ENCODE measurements at regions not wholly inside any gene's neighbourhood (a gene's known extent, or its start where the extent isn't known, plus 50 kb on each side); places are given as distances from the start of the nearest gene placed in this dataset.

- in situ Hi-C loops (cut with HindIII; ENCODE audit: low pct_ligation_motif_present, low sequenced_read_pairs), result no loop called here
- Histone ChIP-seq H3K27ac (no peak overlapping the region), H3K4me3 (ENCODE audit: low read depth, low read length) (no peak overlapping the region), H3K27me3 (replicated peaks) (no peaks in the 10 kb centered on the region), H3K36me3 (replicated peaks) (no peaks in the 10 kb centered on the region)
- DNase-seq, result no peak
- no peak for TF ChIP-seq CTCF (IDR thresholded peaks at IDR 0.05; ENCODE audit: low read depth, low read length, missing control alignments)
Observed at GRCh38 chr1:101723415-101723814, 273.3 kb downstream of the OLFM3 start.

- in situ Hi-C loops (cut with HindIII; ENCODE audit: low pct_ligation_motif_present, low sequenced_read_pairs), result no loop called here
- Histone ChIP-seq H3K27ac (no peak overlapping the region), H3K36me3 (replicated peaks) (no peaks in the 10 kb centered on the region), H3K27me3 (replicated peaks) (no peaks in the 10 kb centered on the region), H3K4me3 (ENCODE audit: low read depth, low read length) (no peak overlapping the region)
- TF ChIP-seq CTCF (IDR thresholded peaks at IDR 0.05; ENCODE audit: low read depth, low read length, missing control alignments), result no peak
- no peak for DNase-seq
Observed at GRCh38 chr1:101728029-101728428, 268.7 kb downstream of the OLFM3 start.

DNA sequence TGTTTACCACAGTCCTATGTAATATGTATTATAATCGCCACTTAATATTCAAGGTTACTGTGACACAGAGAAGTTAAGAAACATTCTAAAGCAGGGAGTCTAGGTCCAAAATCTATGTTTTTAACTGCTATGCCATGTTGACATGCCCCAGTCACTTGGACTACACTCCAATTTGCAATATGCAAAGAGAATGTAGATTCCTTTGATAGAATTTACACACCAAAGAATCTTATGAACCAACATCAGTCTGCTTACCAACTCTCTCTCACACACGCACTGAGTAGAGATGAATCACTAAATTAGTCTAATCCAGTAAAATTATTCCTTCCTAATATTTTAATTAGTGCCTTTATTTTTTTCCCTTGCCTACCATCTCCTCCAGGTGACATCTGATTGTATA, 266.2 kb downstream of the OLFM3 start:
- no peak overlapping the region for H3K27ac ChIP-seq
- H3K27me3 ChIP-seq (replicated peaks), result no peaks in the 10 kb centered on the region

GRCh38 chr1:101732261-101732660, 264.5 kb downstream of the OLFM3 start:
- no peak overlapping the region for H3K27ac ChIP-seq
- H3K36me3 ChIP-seq (replicated peaks), result no peaks in the 10 kb centered on the region
- H3K27me3 ChIP-seq (replicated peaks), result no peaks in the 10 kb centered on the region
- DNase-seq, result no peak
- TF ChIP-seq CTCF (IDR thresholded peaks at IDR 0.05; ENCODE audit: low read depth, low read length, missing control alignments), result no peak
- H3K4me3 ChIP-seq (ENCODE audit: low read depth, low read length), result no peak overlapping the region
- in situ Hi-C loops (cut with HindIII; ENCODE audit: low pct_ligation_motif_present, low sequenced_read_pairs), result no loop called here

More for the DNA sequence above, 266.2 kb downstream of the OLFM3 start:
- Histone ChIP-seq H3K36me3 (replicated peaks) (no peaks in the 10 kb centered on the region), H3K4me3 (ENCODE audit: low read depth, low read length) (no peak overlapping the region)
- in situ Hi-C loops (cut with HindIII; ENCODE audit: low pct_ligation_motif_present, low sequenced_read_pairs), result no loop called here
- no peak for DNase-seq
- TF ChIP-seq CTCF (IDR thresholded peaks at IDR 0.05; ENCODE audit: low read depth, low read length, missing control alignments), result no peak

GRCh38 chr1:101733340-101733739, 263.4 kb downstream of the OLFM3 start:
- Histone ChIP-seq H3K27me3 (replicated peaks) (no peaks in the 10 kb centered on the region), H3K36me3 (replicated peaks) (no peaks in the 10 kb centered on the region), H3K27ac (no peak overlapping the region), H3K4me3 (ENCODE audit: low read depth, low read length) (no peak overlapping the region)
- in situ Hi-C loops (cut with HindIII; ENCODE audit: low pct_ligation_motif_present, low sequenced_read_pairs), result no loop called here
- DNase-seq, result no peak
- TF ChIP-seq CTCF (IDR thresholded peaks at IDR 0.05; ENCODE audit: low read depth, low read length, missing control alignments), result no peak

GRCh38 chr1:101738475-101738874, 258.3 kb downstream of the OLFM3 start:
- no peak for DNase-seq
- in situ Hi-C loops (cut with HindIII; ENCODE audit: low pct_ligation_motif_present, low sequenced_read_pairs), result no loop called here
- H3K27ac ChIP-seq, result no peak overlapping the region

More at GRCh38 chr1:101738475-101738874, 258.3 kb downstream of the OLFM3 start:
- Histone ChIP-seq H3K4me3 (ENCODE audit: low read depth, low read length) (no peak overlapping the region), H3K27me3 (replicated peaks) (no peaks in the 10 kb centered on the region), H3K36me3 (replicated peaks) (no peaks in the 10 kb centered on the region)
- no peak for TF ChIP-seq CTCF (IDR thresholded peaks at IDR 0.05; ENCODE audit: low read depth, low read length, missing control alignments)
